ENCODE measurements at regions not wholly inside any gene's neighbourhood (a gene's known extent, or its start where the extent isn't known, plus 50 kb on each side); places are given as distances from the start of the nearest gene placed in this dataset.
"Not testable (repeated sequence)": the region's sequence is repeated elsewhere in the genome, so short reads cannot be mapped to it uniquely, and the experiment has no call there.

GRCh38 chr16:7919782-7920181 lies 587.1 kb downstream of the RBFOX1 start:
- no peak for DNase-seq

- no peak for DNase-seq
Measured at GRCh38 chr16:7914748-7915147, 582.1 kb downstream of the RBFOX1 start.

GRCh38 chr16:7912132-7912531 lies 579.5 kb downstream of the RBFOX1 start:
- no peak for DNase-seq

GRCh38 chr16:7910116-7910515 lies 577.5 kb downstream of the RBFOX1 start:
- no peak for DNase-seq

GRCh38 chr16:7888411-7888810 lies 555.8 kb downstream of the RBFOX1 start:
- no peak for DNase-seq

- no peak for DNase-seq
Measured at GRCh38 chr16:7887316-7887715, 554.7 kb downstream of the RBFOX1 start.

- no peak for DNase-seq
Measured at GRCh38 chr16:7871979-7872378, 539.3 kb downstream of the RBFOX1 start.

GRCh38 chr16:7871371-7871770 lies 538.7 kb downstream of the RBFOX1 start:
- DNase-seq = no peak

- DNase-seq = no peak
Measured at GRCh38 chr16:7867831-7868230, 535.2 kb downstream of the RBFOX1 start.

- no peak for DNase-seq
Measured at GRCh38 chr16:7866144-7866543, 533.5 kb downstream of the RBFOX1 start.

- not testable (repeated sequence) for DNase-seq
Measured at GRCh38 chr16:7865393-7865792, 532.7 kb downstream of the RBFOX1 start.

- DNase-seq = no peak
Measured at GRCh38 chr16:7861891-7862582, 529.4 kb downstream of the RBFOX1 start.

- no peak for DNase-seq
Measured at GRCh38 chr16:7853197-7853596, 520.6 kb downstream of the RBFOX1 start.

- DNase-seq = no peak
Measured at GRCh38 chr16:7849841-7850240, 517.2 kb downstream of the RBFOX1 start.

- peak in 1 of 3 experiments; percentile 7 for DNase-seq
Measured at GRCh38 chr16:7843261-7843660, 510.6 kb downstream of the RBFOX1 start.

- no peak for DNase-seq
Measured at GRCh38 chr16:7839568-7839967, 506.9 kb downstream of the RBFOX1 start.

- peak in 1 of 3 experiments; percentile 11 for DNase-seq
Measured at GRCh38 chr16:7834771-7835431, 502.3 kb downstream of the RBFOX1 start.

- DNase-seq = peak in 1 of 3 experiments; percentile 28
Measured at GRCh38 chr16:7820816-7821215, 488.2 kb downstream of the RBFOX1 start.

GRCh38 chr16:7805686-7806396 lies 473.2 kb downstream of the RBFOX1 start:
- DNase-seq = peak in 1 of 3 experiments; percentile 34

- DNase-seq = no peak
Measured at GRCh38 chr16:7804635-7805195, 472.1 kb downstream of the RBFOX1 start.

GRCh38 chr16:7792346-7792745 lies 459.7 kb downstream of the RBFOX1 start:
- no peak for DNase-seq

GRCh38 chr16:7791028-7791590 lies 458.5 kb downstream of the RBFOX1 start:
- DNase-seq = no peak

- DNase-seq = no peak
Measured at GRCh38 chr16:7775072-7775488, 442.4 kb downstream of the RBFOX1 start.
